Ovary (tissue), 7 donors: ENCODE measurements at regions not wholly inside any gene's neighbourhood (a gene's known extent, or its start where the extent isn't known, plus 50 kb on each side); places are given as distances from the start of the nearest gene placed in this dataset.

Experiments
- DNase-seq, 5 donors: peaks; one replicate each; pipeline ENCODE4 v3.0.0-alpha.2; 2019 to 2020
- H3K27ac ChIP-seq, 2 donors: fragments of 200-600 bp; one replicate each; pipeline versions ENCODE4 v1.5.1 to v1.8.0; 2019 to 2022
- H3K27me3 ChIP-seq: fragments of 200-600 bp; one replicate; pipeline ENCODE4 v1.8.0; 2022
- H3K36me3 ChIP-seq: fragments of 200-600 bp; sonication (generic); one replicate; pipeline ENCODE4 v1.5.1; 2019
- H3K4me1 ChIP-seq: one replicate; pipeline ENCODE4 v1.8.1; 2013; ENCODE audit warnings: mild to moderate bottlenecking, moderate library complexity; ENCODE audit not compliant: insufficient read depth
- H3K4me3 ChIP-seq: fragments of 200-600 bp; sonication (generic); one replicate; pipeline ENCODE4 v1.5.1; 2017
- H3K9me3 ChIP-seq, 2 donors: fragments of 200-600 bp in 1 of 2; sonication (generic) in 1 of 2; one replicate each; pipeline versions ENCODE4 v1.5.1 to v1.8.1; 2013 to 2019; ENCODE audit warnings: mild to moderate bottlenecking in 1 of 2, moderate library complexity in 1 of 2
- CTCF ChIP-seq, 3 donors: fragments of 450-650 bp in 2 of 3; fragments of 200-600 bp in 1 of 3; IDR thresholded peaks; one replicate each; pipeline versions ENCODE4 v1.5.1 to v1.8.0; 2016 to 2022; ENCODE audit warnings: antibody characterized with exemption in 3 of 3, mild to moderate bottlenecking in 1 of 3
- EP300 ChIP-seq: sonication (generic); formaldehyde crosslinking; IDR thresholded peaks from one replicate; pipeline ENCODE4 v1.6.1; 2017; ENCODE audit warnings: antibody characterized with exemption
- POLR2A ChIP-seq: fragments of 450-650 bp; IDR thresholded peaks from one replicate; pipeline ENCODE4 v1.6.1; 2017; ENCODE audit warnings: antibody characterized with exemption, mild to moderate bottlenecking, moderate library complexity
- WGBS, 3 donors: extraction: QIAGEN DNeasy Blood & Tissue Kit in 1 of 3; methylation state at CpG; one replicate each; pipeline versions ENCODE4 v1.1.5 to v1.1.7; 2013 to 2017; 5-methylcytosine and 5-hydroxymethylcytosine counted together
- intact Hi-C, 4 donors: fragments of 100-400 bp; cut with DNase I; formaldehyde crosslinking; loops; one replicate each; pipeline versions ENCODE4 v1.11.0 to v1.15.1; 2022 to 2023
- donor health status: DM: no; HTN: no; CAD: no; lungs with moderate emphysema.
- donor health status: DM: no; HTN: no; CAD: no.
- donor health status: Bipolar disorder and iron deficiency.
- donor health status: DM: no; HTN: no; CAD: no.
- donor health status: DM: yes; HTN: yes; CAD: no.

DNA sequence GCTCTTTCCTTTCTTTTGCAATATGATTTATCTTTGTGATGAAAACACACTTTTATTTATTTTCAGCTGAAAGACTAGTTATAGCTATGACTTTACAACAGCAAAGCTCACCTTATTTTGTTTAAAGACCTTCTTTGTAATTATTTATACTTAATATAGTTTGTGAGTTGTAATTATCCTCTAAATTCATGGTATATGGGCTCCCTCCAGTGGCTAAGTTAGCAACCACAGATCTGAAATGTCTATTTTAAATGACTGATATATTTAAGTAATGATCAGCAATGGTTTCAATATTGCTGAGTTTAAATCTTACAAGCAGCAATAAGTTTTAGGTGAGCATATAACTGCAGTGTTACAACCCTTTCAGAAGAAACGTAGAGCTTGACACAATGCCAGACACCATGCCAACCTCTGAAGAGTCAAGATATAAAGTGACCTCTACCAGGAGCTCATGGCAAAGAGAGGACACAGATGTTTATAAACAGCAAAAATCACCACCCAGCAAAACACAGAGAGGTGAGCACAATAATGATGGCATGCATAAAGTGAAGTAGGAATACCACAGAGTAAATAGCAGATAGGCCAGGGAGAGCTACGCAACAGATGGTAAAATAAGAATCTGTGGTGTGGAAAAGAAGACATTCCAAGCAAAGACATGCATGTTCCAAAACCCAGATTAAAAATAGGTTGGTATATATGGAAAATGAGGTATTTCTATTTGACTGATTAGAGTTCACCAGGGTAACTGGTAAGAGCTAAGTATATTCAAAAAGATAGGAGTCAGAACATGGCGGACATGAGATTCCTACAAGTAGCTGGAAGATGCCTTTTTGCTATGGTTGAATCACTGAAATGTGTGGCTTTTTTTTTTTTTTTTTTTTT, 143.7 kb upstream of the ZNF385D start:
- intact Hi-C loops, result no loop called here
- Histone ChIP-seq H3K9me3 (no peaks in the 10 kb centered on the region), H3K4me1 (no peaks in the 10 kb centered on the region), H3K4me3 (no peak overlapping the region), H3K27ac (no peak overlapping the region), H3K27me3 (no peaks in the 10 kb centered on the region), H3K36me3 (no peaks in the 10 kb centered on the region)
- DNase-seq, result no peak
- no peak for TF ChIP-seq EP300
- TF ChIP-seq POLR2A, result no peak
- no peak for TF ChIP-seq CTCF (IDR thresholded peaks at IDR 0.05)
- 61 to 66% (median 66%) methylated on average over 3 of the region's 3 CpGs for WGBS, 3 donors

DNA sequence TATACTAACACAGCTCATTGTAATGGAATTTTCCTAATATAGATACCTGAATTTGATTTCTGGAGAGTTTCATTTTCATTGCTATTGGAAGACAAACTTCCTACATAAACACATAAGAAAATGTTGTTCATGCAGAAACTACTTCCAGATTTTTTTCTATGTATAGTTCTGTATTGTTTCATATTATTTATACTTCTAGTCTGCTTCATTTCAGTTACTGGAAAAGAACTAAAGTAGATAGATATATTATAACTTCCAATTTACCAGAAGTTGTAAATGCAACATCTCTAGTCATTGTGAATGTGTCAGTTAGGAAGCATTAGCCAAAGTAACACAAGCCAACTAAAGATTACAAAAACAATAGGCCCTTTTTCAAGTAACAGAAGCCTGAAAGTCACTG, 147.3 kb upstream of the ZNF385D start:
- intact Hi-C loops, result no loop called here
- TF ChIP-seq EP300, result no peak
- no peak for TF ChIP-seq CTCF (IDR thresholded peaks at IDR 0.05)
- TF ChIP-seq POLR2A, result no peak
- no peaks in the 10 kb centered on the region for H3K27me3 ChIP-seq

DNA sequence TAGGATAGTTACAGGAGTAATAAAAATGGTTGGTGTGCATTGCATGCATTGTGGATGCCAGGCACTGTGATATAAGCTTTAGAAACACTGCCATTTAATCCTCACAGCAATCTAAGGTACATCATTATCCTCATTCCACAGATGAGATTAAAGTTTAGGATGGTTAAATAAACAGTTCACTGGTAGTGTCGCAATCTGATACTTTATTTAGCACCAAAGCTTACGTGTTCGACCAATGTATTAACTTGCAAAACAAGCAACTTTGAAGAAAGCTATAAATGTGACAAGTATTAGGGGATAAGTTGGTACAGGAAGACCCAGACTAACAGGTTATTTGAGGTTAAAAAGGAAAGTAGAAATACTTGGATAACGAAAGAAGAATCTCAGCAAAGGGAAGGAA, 150.5 kb upstream of the ZNF385D start:
- WGBS, 3 donors, result 88 to 92% (median 89%) methylated on average over 4 of the region's 4 CpGs

More for the DNA sequence above, 147.3 kb upstream of the ZNF385D start:
- no peak overlapping the region for H3K4me3 ChIP-seq
- no peaks in the 10 kb centered on the region for H3K4me1 ChIP-seq
- no peak overlapping the region for H3K27ac ChIP-seq
- H3K36me3 ChIP-seq, result no peaks in the 10 kb centered on the region
- no peak for DNase-seq
- no peaks in the 10 kb centered on the region for H3K9me3 ChIP-seq

GRCh38 chr3:21902956-21903355, 151.9 kb upstream of the ZNF385D start:
- WGBS, 3 donors, result 92 to 97% (median 95%) methylated on average over 4 of the region's 4 CpGs

More for the DNA sequence above, 150.5 kb upstream of the ZNF385D start:
- no peaks in the 10 kb centered on the region for H3K36me3 ChIP-seq
- TF ChIP-seq CTCF (IDR thresholded peaks at IDR 0.05) (no peak), POLR2A (no peak), EP300 (no peak)
- H3K9me3 ChIP-seq, result no peaks in the 10 kb centered on the region
- intact Hi-C loops, result no loop called here
- no peak for DNase-seq
- H3K4me1 ChIP-seq, result no peaks in the 10 kb centered on the region
- H3K27me3 ChIP-seq, result no peaks in the 10 kb centered on the region
- H3K4me3 ChIP-seq, result no peak overlapping the region
- no peak overlapping the region for H3K27ac ChIP-seq

More at GRCh38 chr3:21902956-21903355, 151.9 kb upstream of the ZNF385D start:
- Histone ChIP-seq H3K36me3 (no peaks in the 10 kb centered on the region), H3K27ac (no peak overlapping the region), H3K9me3 (no peaks in the 10 kb centered on the region), H3K27me3 (no peaks in the 10 kb centered on the region), H3K4me1 (no peaks in the 10 kb centered on the region), H3K4me3 (no peak overlapping the region)
- DNase-seq, result no peak
- intact Hi-C loops, result no loop called here
- TF ChIP-seq CTCF (IDR thresholded peaks at IDR 0.05), result no peak
- no peak for TF ChIP-seq POLR2A
- TF ChIP-seq EP300, result no peak
